ENCODE measurements at regions not wholly inside any gene's neighbourhood (a gene's known extent, or its start where the extent isn't known, plus 50 kb on each side); places are given as distances from the start of the nearest gene placed in this dataset.

DNA sequence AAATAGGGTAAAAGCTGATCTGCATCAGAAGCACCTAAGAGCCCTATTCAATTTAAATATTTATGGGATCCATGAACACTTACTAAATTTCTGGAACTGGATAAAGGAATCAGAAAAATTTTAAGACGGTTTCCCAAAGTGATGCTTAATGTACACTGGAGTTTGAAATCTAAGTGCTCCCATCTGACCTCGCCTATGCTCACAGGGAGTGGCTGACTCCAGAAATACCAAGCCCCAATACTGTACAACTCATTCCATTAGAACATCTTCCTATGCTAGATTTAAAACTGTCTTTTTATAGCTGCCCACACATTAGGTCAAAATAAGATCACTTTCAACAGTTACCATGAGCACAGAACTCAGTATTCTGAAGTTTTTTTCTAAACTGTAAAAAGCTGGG is 1214.6 kb downstream of the CDH11 start:
- Histone ChIP-seq H2AFZ (no peak overlapping the region), H3K36me3 (replicated peaks; ENCODE audit: insufficient read depth, low read depth) (no peaks in the 10 kb centered on the region), H3K79me2 (no peaks in the 10 kb centered on the region), H3K27me3 (no peaks in the 10 kb centered on the region), H3K4me2 (no peak overlapping the region), H3K4me1 (ENCODE audit: insufficient read depth) (no peaks in the 10 kb centered on the region), H3K9me3 (ENCODE audit: low read depth) (no peaks in the 10 kb centered on the region), H4K20me1 (ENCODE audit: insufficient read depth, poor library complexity, severe bottlenecking) (no peaks in the 10 kb centered on the region), H3K27ac (no peak overlapping the region), H3K4me3 (no peak overlapping the region), H3K9me2 (replicated peaks; ENCODE audit: insufficient read depth) (no peaks in the 10 kb centered on the region)
- WGBS (ENCODE audit: low lambda C conversion rate, missing lambda C conversion rate), result 97% methylated on average over 2 of the region's 2 CpGs
- DNase-seq (ENCODE audit: low spot score), result no peak
- TF ChIP-seq, protein P1, sequence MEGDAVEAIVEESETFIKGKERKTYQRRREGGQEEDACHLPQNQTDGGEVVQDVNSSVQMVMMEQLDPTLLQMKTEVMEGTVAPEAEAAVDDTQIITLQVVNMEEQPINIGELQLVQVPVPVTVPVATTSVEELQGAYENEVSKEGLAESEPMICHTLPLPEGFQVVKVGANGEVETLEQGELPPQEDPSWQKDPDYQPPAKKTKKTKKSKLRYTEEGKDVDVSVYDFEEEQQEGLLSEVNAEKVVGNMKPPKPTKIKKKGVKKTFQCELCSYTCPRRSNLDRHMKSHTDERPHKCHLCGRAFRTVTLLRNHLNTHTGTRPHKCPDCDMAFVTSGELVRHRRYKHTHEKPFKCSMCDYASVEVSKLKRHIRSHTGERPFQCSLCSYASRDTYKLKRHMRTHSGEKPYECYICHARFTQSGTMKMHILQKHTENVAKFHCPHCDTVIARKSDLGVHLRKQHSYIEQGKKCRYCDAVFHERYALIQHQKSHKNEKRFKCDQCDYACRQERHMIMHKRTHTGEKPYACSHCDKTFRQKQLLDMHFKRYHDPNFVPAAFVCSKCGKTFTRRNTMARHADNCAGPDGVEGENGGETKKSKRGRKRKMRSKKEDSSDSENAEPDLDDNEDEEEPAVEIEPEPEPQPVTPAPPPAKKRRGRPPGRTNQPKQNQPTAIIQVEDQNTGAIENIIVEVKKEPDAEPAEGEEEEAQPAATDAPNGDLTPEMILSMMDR (IDR thresholded peaks at IDR 0.05; ENCODE audit: poor library complexity), result no peak
- TF ChIP-seq EZH2 (IDR thresholded peaks at IDR 0.05; ENCODE audit: borderline replicate concordance) (no peak), EZH2phosphoT487 (IDR thresholded peaks at IDR 0.05; ENCODE audit: low read depth, severe bottlenecking, unreplicated experiment) (no peak)

DNA sequence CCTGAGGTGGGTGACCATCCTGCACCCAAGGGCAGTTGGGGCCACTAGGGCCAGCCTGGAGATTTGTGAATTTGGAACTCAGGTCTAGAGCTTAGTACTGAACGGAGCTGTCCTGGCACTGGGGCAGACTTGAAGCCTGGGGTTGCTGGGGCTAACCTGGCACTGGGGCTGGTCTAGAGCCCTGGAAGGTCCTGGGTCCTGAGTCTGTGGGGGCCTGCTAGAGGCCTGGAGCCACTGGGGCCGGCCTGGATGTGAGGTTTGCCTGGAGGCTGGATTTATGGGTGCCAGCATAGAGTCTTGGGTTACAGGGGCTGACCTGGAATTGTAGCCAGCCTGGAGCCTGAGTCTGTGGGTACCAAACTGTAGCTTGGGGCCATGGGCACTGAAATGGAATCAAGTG is 1216.9 kb downstream of the CDH11 start:
- Histone ChIP-seq H3K9me2 (replicated peaks; ENCODE audit: insufficient read depth) (no peaks in the 10 kb centered on the region), H2AFZ (no peak overlapping the region), H3K79me2 (no peaks in the 10 kb centered on the region), H3K36me3 (replicated peaks; ENCODE audit: insufficient read depth, low read depth) (no peaks in the 10 kb centered on the region), H3K4me2 (no peak overlapping the region), H3K4me3 (no peak overlapping the region), H3K4me1 (ENCODE audit: insufficient read depth) (no peaks in the 10 kb centered on the region), H3K27ac (no peak overlapping the region), H3K27me3 (no peaks in the 10 kb centered on the region), H3K9me3 (ENCODE audit: low read depth) (no peaks in the 10 kb centered on the region), H4K20me1 (ENCODE audit: insufficient read depth, poor library complexity, severe bottlenecking) (no peaks in the 10 kb centered on the region)
- DNase-seq (ENCODE audit: low spot score), result no peak
- no peak for TF ChIP-seq EZH2 (IDR thresholded peaks at IDR 0.05; ENCODE audit: borderline replicate concordance)
- TF ChIP-seq, protein P1 (IDR thresholded peaks at IDR 0.05; ENCODE audit: poor library complexity), result no peak
- no peak for TF ChIP-seq EZH2phosphoT487 (IDR thresholded peaks at IDR 0.05; ENCODE audit: low read depth, severe bottlenecking, unreplicated experiment)
- 83% methylated on average over 2 of the region's 2 CpGs for WGBS (ENCODE audit: low lambda C conversion rate, missing lambda C conversion rate)

DNA sequence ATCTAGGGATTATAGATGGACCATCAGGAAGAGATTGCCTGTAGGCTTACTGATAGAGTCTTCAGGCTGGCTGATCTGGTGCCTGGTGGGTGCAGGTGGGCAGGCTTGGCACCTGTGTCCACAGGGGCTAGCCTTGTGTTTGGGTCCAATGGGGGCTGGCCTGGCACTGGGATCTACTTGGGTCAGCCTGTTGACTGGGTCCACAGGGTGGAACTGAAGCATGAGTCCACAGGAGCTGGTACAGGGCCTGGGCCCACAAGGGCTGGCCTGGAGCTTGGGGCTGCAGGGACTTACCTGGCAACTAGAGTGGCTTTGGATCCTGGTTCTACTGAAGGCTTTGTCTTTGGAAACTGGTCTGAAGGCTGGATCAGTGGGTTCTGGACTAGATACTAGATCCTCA is 1217.7 kb downstream of the CDH11 start:
- Histone ChIP-seq H3K27ac (no peak overlapping the region), H3K9me2 (replicated peaks; ENCODE audit: insufficient read depth) (no peaks in the 10 kb centered on the region), H2AFZ (no peak overlapping the region), H3K4me1 (ENCODE audit: insufficient read depth) (no peaks in the 10 kb centered on the region), H3K4me3 (no peak overlapping the region), H4K20me1 (ENCODE audit: insufficient read depth, poor library complexity, severe bottlenecking) (no peaks in the 10 kb centered on the region), H3K27me3 (no peaks in the 10 kb centered on the region), H3K79me2 (no peaks in the 10 kb centered on the region), H3K36me3 (replicated peaks; ENCODE audit: insufficient read depth, low read depth) (no peaks in the 10 kb centered on the region), H3K4me2 (no peak overlapping the region), H3K9me3 (ENCODE audit: low read depth) (no peaks in the 10 kb centered on the region)
- TF ChIP-seq, protein P1 (IDR thresholded peaks at IDR 0.05; ENCODE audit: poor library complexity), result no peak
- TF ChIP-seq EZH2 (IDR thresholded peaks at IDR 0.05; ENCODE audit: borderline replicate concordance) (no peak), EZH2phosphoT487 (IDR thresholded peaks at IDR 0.05; ENCODE audit: low read depth, severe bottlenecking, unreplicated experiment) (no peak)
- no peak for DNase-seq (ENCODE audit: low spot score)
